ENCODE measurements at regions not wholly inside any gene's neighbourhood (a gene's known extent, or its start where the extent isn't known, plus 50 kb on each side); places are given as distances from the start of the nearest gene placed in this dataset.

- TF ChIP-seq POLR2A (IDR thresholded peaks at IDR 0.05) (no peak), CTCF (IDR thresholded peaks at IDR 0.05 in 4 of 5, conservative IDR thresholded peaks at IDR 0.05 in 1 of 5) (no peak)
Observed at GRCh38 chr18:59079264-59079663, 60.4 kb upstream of the SEC11C start.
